ENCODE measurements at regions not wholly inside any gene's neighbourhood (a gene's known extent, or its start where the extent isn't known, plus 50 kb on each side); places are given as distances from the start of the nearest gene placed in this dataset.
"Not testable (repeated sequence)": the region's sequence is repeated elsewhere in the genome, so short reads cannot be mapped to it uniquely, and the experiment has no call there.

DNA sequence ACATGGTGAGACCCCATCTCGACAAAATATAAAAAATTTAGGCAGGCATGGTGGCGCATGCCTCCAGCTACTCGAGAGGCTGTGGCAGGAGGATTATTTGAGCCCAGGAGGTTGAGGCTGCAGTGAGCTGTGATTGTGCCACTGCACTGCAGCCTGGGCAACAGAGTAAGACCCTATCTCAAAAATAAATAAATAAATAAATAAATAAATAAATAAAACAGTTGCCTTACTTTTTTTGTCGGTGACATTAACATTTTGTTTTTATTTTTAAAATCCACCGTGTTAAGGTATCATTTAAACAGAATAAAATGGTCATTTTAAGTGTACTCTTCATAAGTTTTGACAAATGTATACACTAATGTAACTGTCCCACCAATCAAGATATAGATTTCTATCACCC lies 57.0 kb downstream of the RASL11A start:
- POLR2A ChIA-PET = no interaction called here

GRCh38 chr13:27329210-27329609 lies 58.6 kb downstream of the RASL11A start:
- no peak for DNase-seq
- POLR2A ChIA-PET = no interaction called here
- Mint-ChIP-seq H3K36me3 (no peaks in the 10 kb centered on the region), H3K9me3 (no peaks in the 10 kb centered on the region), H3K4me3 (no peak overlapping the region), H3K27ac (no peak overlapping the region), H3K27me3 (peaks cover 0 to 16% (median 5%) of the 10 kb centered on the region in 5 donors), H3K4me1 (peaks cover 6 to 13% (median 10%) of the 10 kb centered on the region in 4 donors)
- ATAC-seq = no peak

More for the DNA sequence above, 57.0 kb downstream of the RASL11A start:
- ATAC-seq (no peak), DNase-seq (no peak)
- Mint-ChIP-seq H3K4me3 (no peak overlapping the region), H3K9me3 (no peaks in the 10 kb centered on the region), H3K4me1 (peaks cover 6 to 13% (median 10%) of the 10 kb centered on the region in 4 donors), H3K27me3 (peaks cover 0 to 11% (median 1%) of the 10 kb centered on the region in 5 donors), H3K27ac (no peak overlapping the region), H3K36me3 (no peaks in the 10 kb centered on the region)

DNA sequence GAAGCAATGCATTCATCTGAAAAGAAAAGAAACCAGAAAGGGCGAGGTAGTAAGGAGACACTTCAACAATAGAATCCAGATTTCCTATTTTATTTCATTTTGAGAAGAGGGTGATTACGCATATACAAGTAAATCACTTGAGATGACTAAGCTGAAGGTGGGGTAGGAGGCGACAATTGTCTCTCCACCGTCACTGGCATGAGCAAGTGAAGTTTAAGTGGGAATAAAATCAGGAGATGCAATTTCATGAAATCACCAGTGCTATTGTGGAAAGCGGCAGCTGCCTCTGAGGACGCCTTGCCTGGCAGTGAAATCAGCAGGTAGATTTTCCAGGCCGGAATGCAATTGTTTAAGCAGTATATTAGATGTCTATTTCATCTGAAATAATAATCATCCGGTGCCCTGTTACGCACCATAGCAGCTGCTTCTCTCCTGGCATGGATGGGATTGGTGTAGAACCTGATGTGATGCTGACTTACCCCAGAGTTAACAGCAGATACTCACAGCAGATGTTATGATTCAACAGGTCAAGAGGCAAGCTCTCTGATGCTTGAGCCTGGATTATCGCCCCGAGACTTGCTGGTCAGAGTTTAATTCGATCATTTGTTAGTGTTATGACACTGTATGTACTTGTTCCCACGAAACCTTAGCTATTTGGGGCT lies 64.3 kb downstream of the RASL11A start:
- POLR2A ChIA-PET = no interaction called here
- ATAC-seq = no peak
- Mint-ChIP-seq H3K4me3 (no peak overlapping the region), H3K4me1 (peaks cover 4 to 10% (median 9%) of the 10 kb centered on the region in 4 donors), H3K27ac (no peak overlapping the region), H3K36me3 (no peaks in the 10 kb centered on the region), H3K27me3 (peaks cover 4 to 16% (median 5%) of the 10 kb centered on the region in 5 donors), H3K9me3 (no peaks in the 10 kb centered on the region)
- no peak for DNase-seq

GRCh38 chr13:27336014-27336673 lies 65.5 kb downstream of the RASL11A start:
- POLR2A ChIA-PET = no interaction called here
- no peak for DNase-seq
- peak overlapping the region in 1 of 10 donors; percentile 22 for H3K27ac Mint-ChIP-seq
- no peak overlapping the region for H3K4me3 Mint-ChIP-seq
- H3K27me3 Mint-ChIP-seq = peaks cover 4 to 16% (median 5%) of the 10 kb centered on the region in 5 donors
- no peak for ATAC-seq
- no peaks in the 10 kb centered on the region for H3K36me3 Mint-ChIP-seq
- no peaks in the 10 kb centered on the region for H3K9me3 Mint-ChIP-seq
- H3K4me1 Mint-ChIP-seq = peaks cover 0 to 7% (median 2%) of the 10 kb centered on the region in 4 donors

GRCh38 chr13:27338207-27338606 lies 67.6 kb downstream of the RASL11A start:
- H3K27me3 Mint-ChIP-seq = peaks cover 0 to 10% (median 3%) of the 10 kb centered on the region in 5 donors
- DNase-seq = no peak
- ATAC-seq = no peak
- no peaks in the 10 kb centered on the region for H3K36me3 Mint-ChIP-seq
- no peak overlapping the region for H3K27ac Mint-ChIP-seq
- no peak overlapping the region for H3K4me3 Mint-ChIP-seq
- POLR2A ChIA-PET = interaction anchor here (0.7 to 1.6 kb wide), 2 partner anchors 87 to 172 kb away, joined by 3 to 10 read pairs; no protein-coding TSS in a partner anchor
- no peaks in the 10 kb centered on the region for H3K9me3 Mint-ChIP-seq
- peaks cover 0 to 7% (median 2%) of the 10 kb centered on the region in 4 donors for H3K4me1 Mint-ChIP-seq

GRCh38 chr13:27338816-27339215 lies 68.2 kb downstream of the RASL11A start:
- Mint-ChIP-seq H3K36me3 (no peaks in the 10 kb centered on the region), H3K9me3 (no peaks in the 10 kb centered on the region), H3K4me1 (peaks cover 0 to 7% (median 2%) of the 10 kb centered on the region in 4 donors), H3K4me3 (no peak overlapping the region), H3K27me3 (peaks cover 0 to 10% (median 3%) of the 10 kb centered on the region in 5 donors), H3K27ac (peak overlapping the region in 1 of 10 donors; percentile 47)
- ATAC-seq = no peak
- DNase-seq = peak in 1 of 10 donors; percentile 2
- POLR2A ChIA-PET = interaction anchor here (0.6 to 1.6 kb wide), 4 partner anchors 45 to 173 kb away, joined by 3 to 10 read pairs (median 5); no protein-coding TSS in a partner anchor

GRCh38 chr13:27339299-27339698 lies 68.7 kb downstream of the RASL11A start:
- H3K27ac Mint-ChIP-seq = peak overlapping the region in 2 of 10 donors; percentile 4 to 27
- peak; percentile 88 to 91 for ATAC-seq
- peak overlapping the region in 3 of 10 donors; percentile 41 to 60 (median 53) for H3K4me3 Mint-ChIP-seq
- POLR2A ChIA-PET = interaction anchor here (0.5 to 1.6 kb wide), 4 partner anchors 45 to 113 kb away, joined by 5 to 10 read pairs (median 5); no protein-coding TSS in a partner anchor
- DNase-seq = peak in 9 of 10 donors; percentile 10 to 75 (median 39)
- no peaks in the 10 kb centered on the region for H3K36me3 Mint-ChIP-seq
- H3K9me3 Mint-ChIP-seq = no peaks in the 10 kb centered on the region
- H3K4me1 Mint-ChIP-seq = peaks cover 0 to 7% (median 2%) of the 10 kb centered on the region in 4 donors
- H3K27me3 Mint-ChIP-seq = peaks cover 0 to 10% (median 3%) of the 10 kb centered on the region in 5 donors

GRCh38 chr13:27341616-27342015 lies 71.0 kb downstream of the RASL11A start:
- ATAC-seq (no peak), DNase-seq (no peak)
- POLR2A ChIA-PET = no interaction called here
- peaks cover 0 to 20% (median 6%) of the 10 kb centered on the region in 5 donors for H3K27me3 Mint-ChIP-seq
- no peaks in the 10 kb centered on the region for H3K9me3 Mint-ChIP-seq
- H3K4me1 Mint-ChIP-seq = peaks cover 0 to 5% (median 2%) of the 10 kb centered on the region in 4 donors
- no peaks in the 10 kb centered on the region for H3K36me3 Mint-ChIP-seq
- no peak overlapping the region for H3K4me3 Mint-ChIP-seq
- H3K27ac Mint-ChIP-seq = peak overlapping the region in 2 of 10 donors; percentile 11 to 19

GRCh38 chr13:27347211-27347772 lies 76.7 kb downstream of the RASL11A start:
- ATAC-seq = no peak
- Mint-ChIP-seq H3K27me3 (peaks cover 6 to 37% (median 9%) of the 10 kb centered on the region in 5 donors), H3K36me3 (no peaks in the 10 kb centered on the region), H3K4me1 (peaks cover 0 to 3% (median 0%) of the 10 kb centered on the region in 4 donors), H3K9me3 (peaks cover 0 to 5% (median 0%) of the 10 kb centered on the region in 9 donors), H3K27ac (peak overlapping the region in 1 of 10 donors; percentile 63), H3K4me3 (no peak overlapping the region)
- no peak for DNase-seq
- POLR2A ChIA-PET = no interaction called here

GRCh38 chr13:27348461-27348860 lies 76.0 kb upstream of the GTF3A start:
- H3K27ac Mint-ChIP-seq = peak overlapping the region in 1 of 10 donors; percentile 38
- H3K36me3 Mint-ChIP-seq = no peaks in the 10 kb centered on the region
- no peak overlapping the region for H3K4me3 Mint-ChIP-seq
- POLR2A ChIA-PET = no interaction called here
- DNase-seq (no peak), ATAC-seq (no peak)
- peaks cover 0 to 5% (median 0%) of the 10 kb centered on the region in 9 donors for H3K9me3 Mint-ChIP-seq
- H3K27me3 Mint-ChIP-seq = peaks cover 6 to 30% (median 9%) of the 10 kb centered on the region in 5 donors
- peaks cover 0 to 3% (median 0%) of the 10 kb centered on the region in 4 donors for H3K4me1 Mint-ChIP-seq

DNA sequence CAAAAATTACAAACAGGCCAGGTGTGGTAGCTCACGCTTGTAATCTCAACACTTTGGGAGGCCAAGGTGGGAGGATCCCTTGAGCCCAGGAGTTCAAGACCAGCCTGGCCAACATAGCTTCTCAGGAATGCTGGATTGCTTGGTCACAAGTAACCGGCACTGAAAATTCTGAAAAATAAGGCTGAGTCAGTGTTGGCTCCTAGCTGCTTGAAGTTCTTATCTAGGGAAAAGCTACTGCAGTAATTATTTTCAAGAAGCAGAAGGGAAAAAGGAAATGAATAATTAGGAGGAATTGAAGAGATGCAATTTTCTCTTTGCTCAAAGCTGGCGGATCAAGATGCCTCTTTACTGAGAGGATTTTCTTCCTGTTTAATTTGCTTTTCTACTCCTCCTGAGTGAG lies 75.0 kb upstream of the GTF3A start:
- no peak for DNase-seq
- H3K27me3 Mint-ChIP-seq = peaks cover 6 to 30% (median 9%) of the 10 kb centered on the region in 5 donors
- H3K36me3 Mint-ChIP-seq = no peaks in the 10 kb centered on the region
- H3K9me3 Mint-ChIP-seq = peaks cover 0 to 5% (median 0%) of the 10 kb centered on the region in 9 donors
- H3K27ac Mint-ChIP-seq = no peak overlapping the region
- POLR2A ChIA-PET = no interaction called here
- no peak overlapping the region for H3K4me3 Mint-ChIP-seq
- no peak for ATAC-seq
- H3K4me1 Mint-ChIP-seq = peaks cover 0 to 3% (median 0%) of the 10 kb centered on the region in 4 donors

- peaks cover 0 to 25% (median 9%) of the 10 kb centered on the region in 5 donors for H3K27me3 Mint-ChIP-seq
- DNase-seq, H3K4me3 Mint-ChIP-seq, H3K27ac Mint-ChIP-seq, H3K36me3 Mint-ChIP-seq, ATAC-seq, H3K4me1 Mint-ChIP-seq, POLR2A ChIA-PET, H3K9me3 Mint-ChIP-seq: not testable (repeated sequence)
Observed at GRCh38 chr13:27350825-27351224, 73.6 kb upstream of the GTF3A start.

- DNase-seq (no peak), ATAC-seq (no peak)
- Mint-ChIP-seq H3K27me3 (peaks cover 1 to 10% (median 7%) of the 10 kb centered on the region in 5 donors), H3K4me3 (peak overlapping the region in 1 of 10 donors; percentile 43), H3K27ac (no peak overlapping the region), H3K4me1 (no peaks in the 10 kb centered on the region), H3K9me3 (peaks cover 0 to 5% (median 0%) of the 10 kb centered on the region in 9 donors), H3K36me3 (no peaks in the 10 kb centered on the region)
- POLR2A ChIA-PET = no interaction called here
Observed at GRCh38 chr13:27352698-27353097, 71.7 kb upstream of the GTF3A start.
